ENCODE measurements at regions not wholly inside any gene's neighbourhood (a gene's known extent, or its start where the extent isn't known, plus 50 kb on each side); places are given as distances from the start of the nearest gene placed in this dataset.

DNA sequence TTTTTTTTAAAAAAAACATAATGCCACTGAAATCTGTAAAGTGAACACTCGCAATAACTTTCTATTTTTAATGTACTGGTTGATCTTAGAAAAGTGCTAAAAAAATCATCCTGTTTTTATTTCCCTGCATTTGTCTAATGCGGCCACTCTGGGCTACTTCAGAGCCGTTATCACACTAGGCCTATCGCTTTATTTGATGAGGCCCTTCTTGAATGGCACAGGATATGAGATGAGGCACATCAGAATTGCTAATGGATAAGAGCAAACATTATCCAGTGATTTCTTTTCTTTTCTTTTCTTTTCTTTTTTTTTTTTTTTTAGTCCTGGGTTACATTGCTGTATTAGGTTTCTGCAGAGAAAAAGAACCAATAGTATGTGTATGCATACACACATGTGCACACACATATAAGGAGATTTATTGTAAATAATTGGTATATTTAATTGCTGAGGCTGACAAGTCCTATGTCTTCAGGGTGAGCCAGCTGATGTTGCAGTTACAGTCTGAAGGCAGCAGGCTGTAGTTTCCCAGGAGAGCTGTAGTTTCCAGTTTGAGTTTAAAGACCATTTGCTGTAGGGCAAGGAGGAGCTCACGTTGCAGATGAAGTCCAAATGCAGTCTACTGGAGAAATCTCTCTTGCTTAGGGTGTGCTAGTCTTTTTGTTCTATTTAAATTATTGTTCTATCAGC is 391.7 kb downstream of the MED10 start:
- Histone ChIP-seq H3K36me3 (ENCODE audit: control insufficient read depth, insufficient read depth, low read length) (no peaks in the 10 kb centered on the region), H3K27me3 (replicated peaks; ENCODE audit: control insufficient read depth, insufficient read depth, low read length) (no peaks in the 10 kb centered on the region), H3K4me3 (replicated peaks; ENCODE audit: low read depth, low read length) (no peak overlapping the region)
- TF ChIP-seq, protein P1, sequence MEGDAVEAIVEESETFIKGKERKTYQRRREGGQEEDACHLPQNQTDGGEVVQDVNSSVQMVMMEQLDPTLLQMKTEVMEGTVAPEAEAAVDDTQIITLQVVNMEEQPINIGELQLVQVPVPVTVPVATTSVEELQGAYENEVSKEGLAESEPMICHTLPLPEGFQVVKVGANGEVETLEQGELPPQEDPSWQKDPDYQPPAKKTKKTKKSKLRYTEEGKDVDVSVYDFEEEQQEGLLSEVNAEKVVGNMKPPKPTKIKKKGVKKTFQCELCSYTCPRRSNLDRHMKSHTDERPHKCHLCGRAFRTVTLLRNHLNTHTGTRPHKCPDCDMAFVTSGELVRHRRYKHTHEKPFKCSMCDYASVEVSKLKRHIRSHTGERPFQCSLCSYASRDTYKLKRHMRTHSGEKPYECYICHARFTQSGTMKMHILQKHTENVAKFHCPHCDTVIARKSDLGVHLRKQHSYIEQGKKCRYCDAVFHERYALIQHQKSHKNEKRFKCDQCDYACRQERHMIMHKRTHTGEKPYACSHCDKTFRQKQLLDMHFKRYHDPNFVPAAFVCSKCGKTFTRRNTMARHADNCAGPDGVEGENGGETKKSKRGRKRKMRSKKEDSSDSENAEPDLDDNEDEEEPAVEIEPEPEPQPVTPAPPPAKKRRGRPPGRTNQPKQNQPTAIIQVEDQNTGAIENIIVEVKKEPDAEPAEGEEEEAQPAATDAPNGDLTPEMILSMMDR (IDR thresholded peaks at IDR 0.05; ENCODE audit: insufficient read depth, low read length, poor library complexity, severe bottlenecking), result no peak
- DNase-seq (ENCODE audit: extremely low read depth, insufficient read length), result no peak

GRCh38 chr5:5985332-5985731 is 393.0 kb downstream of the MED10 start:
- DNase-seq (ENCODE audit: extremely low read depth, insufficient read length), result no peak
- TF ChIP-seq, protein P1 (IDR thresholded peaks at IDR 0.05; ENCODE audit: insufficient read depth, low read length, poor library complexity, severe bottlenecking), result no peak
- Histone ChIP-seq H3K4me3 (replicated peaks; ENCODE audit: low read depth, low read length) (no peak overlapping the region), H3K27me3 (replicated peaks; ENCODE audit: control insufficient read depth, insufficient read depth, low read length) (no peaks in the 10 kb centered on the region), H3K36me3 (ENCODE audit: control insufficient read depth, insufficient read depth, low read length) (no peaks in the 10 kb centered on the region)

DNA sequence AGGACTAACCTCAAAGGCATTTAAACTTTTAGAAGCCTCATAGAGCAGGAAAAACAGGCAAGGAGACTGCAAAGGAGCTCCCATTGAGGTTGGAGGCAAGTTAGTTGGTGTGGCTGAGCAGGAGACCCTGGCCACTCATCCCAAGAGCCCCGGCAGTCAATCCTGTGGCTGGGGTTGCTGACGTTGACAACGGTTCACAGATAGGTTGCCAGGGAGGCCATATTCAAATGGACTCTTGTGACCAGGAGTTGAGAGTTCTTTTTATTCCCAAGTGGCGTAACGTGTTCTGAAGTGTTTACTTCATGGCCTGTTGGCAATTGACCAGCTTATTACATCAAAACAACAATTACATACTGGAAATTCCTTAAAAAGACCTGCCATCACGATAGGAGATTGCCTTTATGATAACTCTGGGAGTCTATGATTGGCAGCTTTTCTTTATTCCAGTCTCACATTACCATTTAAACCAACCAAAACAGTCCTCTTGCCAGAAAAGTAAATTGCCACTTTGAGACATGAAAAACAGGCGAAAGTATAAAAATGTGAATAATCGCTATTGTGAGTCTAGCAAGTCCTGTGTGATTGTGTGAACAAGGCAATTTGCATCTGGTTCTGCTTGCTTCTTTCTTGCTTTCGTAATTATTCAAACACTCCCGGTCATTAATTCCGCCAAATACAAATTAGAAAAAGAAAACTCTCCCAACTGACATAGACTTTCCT is 394.9 kb downstream of the MED10 start:
- DNase-seq (ENCODE audit: extremely low read depth, insufficient read length), result no peak
- Histone ChIP-seq H3K27me3 (replicated peaks; ENCODE audit: control insufficient read depth, insufficient read depth, low read length) (no peaks in the 10 kb centered on the region), H3K36me3 (ENCODE audit: control insufficient read depth, insufficient read depth, low read length) (no peaks in the 10 kb centered on the region), H3K4me3 (replicated peaks; ENCODE audit: low read depth, low read length) (no peak overlapping the region)
- TF ChIP-seq, protein P1 (IDR thresholded peaks at IDR 0.05; ENCODE audit: insufficient read depth, low read length, poor library complexity, severe bottlenecking), result no peak

- Histone ChIP-seq H3K4me3 (replicated peaks; ENCODE audit: low read depth, low read length) (no peak overlapping the region), H3K36me3 (ENCODE audit: control insufficient read depth, insufficient read depth, low read length) (no peaks in the 10 kb centered on the region), H3K27me3 (replicated peaks; ENCODE audit: control insufficient read depth, insufficient read depth, low read length) (no peaks in the 10 kb centered on the region)
- TF ChIP-seq, protein P1 (IDR thresholded peaks at IDR 0.05; ENCODE audit: insufficient read depth, low read length, poor library complexity, severe bottlenecking), result no peak
- no peak for DNase-seq (ENCODE audit: extremely low read depth, insufficient read length)
Observed at GRCh38 chr5:5981562-5981961, 396.8 kb downstream of the MED10 start.

- H3K4me3 ChIP-seq (replicated peaks; ENCODE audit: low read depth, low read length), result no peak overlapping the region
- TF ChIP-seq, protein P1 (IDR thresholded peaks at IDR 0.05; ENCODE audit: insufficient read depth, low read length, poor library complexity, severe bottlenecking), result no peak
- DNase-seq (ENCODE audit: extremely low read depth, insufficient read length), result no peak
- no peaks in the 10 kb centered on the region for H3K36me3 ChIP-seq (ENCODE audit: control insufficient read depth, insufficient read depth, low read length)
- H3K27me3 ChIP-seq (replicated peaks; ENCODE audit: control insufficient read depth, insufficient read depth, low read length), result no peaks in the 10 kb centered on the region
Observed at GRCh38 chr5:5980538-5980895, 397.8 kb downstream of the MED10 start.
